ENCODE measurements at regions not wholly inside any gene's neighbourhood (a gene's known extent, or its start where the extent isn't known, plus 50 kb on each side); places are given as distances from the start of the nearest gene placed in this dataset.

DNA sequence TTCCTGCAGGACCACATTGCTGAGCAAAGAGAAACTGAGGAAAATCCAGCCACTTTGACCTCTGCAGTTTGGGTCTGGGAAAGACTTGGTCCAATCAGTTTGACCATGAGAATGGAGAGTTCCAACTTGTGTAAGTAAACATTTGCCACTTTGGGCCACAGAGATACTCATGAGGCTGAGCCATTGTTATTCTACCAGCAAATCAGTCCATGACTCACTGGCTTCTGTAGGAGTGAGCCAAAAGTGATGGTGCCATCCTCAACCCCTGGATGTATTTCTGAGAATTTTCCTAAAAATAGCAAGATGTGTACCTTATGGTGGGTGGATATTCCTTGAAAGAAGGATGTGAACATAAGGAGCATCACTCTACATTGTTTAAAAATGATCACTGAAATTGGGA, 192.9 kb upstream of the OR4E1 start:
- TF ChIP-seq POLR2A (IDR thresholded peaks at IDR 0.05) = no peak
- TF ChIP-seq, protein P1, sequence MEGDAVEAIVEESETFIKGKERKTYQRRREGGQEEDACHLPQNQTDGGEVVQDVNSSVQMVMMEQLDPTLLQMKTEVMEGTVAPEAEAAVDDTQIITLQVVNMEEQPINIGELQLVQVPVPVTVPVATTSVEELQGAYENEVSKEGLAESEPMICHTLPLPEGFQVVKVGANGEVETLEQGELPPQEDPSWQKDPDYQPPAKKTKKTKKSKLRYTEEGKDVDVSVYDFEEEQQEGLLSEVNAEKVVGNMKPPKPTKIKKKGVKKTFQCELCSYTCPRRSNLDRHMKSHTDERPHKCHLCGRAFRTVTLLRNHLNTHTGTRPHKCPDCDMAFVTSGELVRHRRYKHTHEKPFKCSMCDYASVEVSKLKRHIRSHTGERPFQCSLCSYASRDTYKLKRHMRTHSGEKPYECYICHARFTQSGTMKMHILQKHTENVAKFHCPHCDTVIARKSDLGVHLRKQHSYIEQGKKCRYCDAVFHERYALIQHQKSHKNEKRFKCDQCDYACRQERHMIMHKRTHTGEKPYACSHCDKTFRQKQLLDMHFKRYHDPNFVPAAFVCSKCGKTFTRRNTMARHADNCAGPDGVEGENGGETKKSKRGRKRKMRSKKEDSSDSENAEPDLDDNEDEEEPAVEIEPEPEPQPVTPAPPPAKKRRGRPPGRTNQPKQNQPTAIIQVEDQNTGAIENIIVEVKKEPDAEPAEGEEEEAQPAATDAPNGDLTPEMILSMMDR (IDR thresholded peaks at IDR 0.05) = no peak
